ENCODE measurements at regions not wholly inside any gene's neighbourhood (a gene's known extent, or its start where the extent isn't known, plus 50 kb on each side); places are given as distances from the start of the nearest gene placed in this dataset.

- no peak for TF ChIP-seq ZFX (IDR thresholded peaks at IDR 0.05; ENCODE audit: borderline replicate concordance)
- TF ChIP-seq, protein P1, sequence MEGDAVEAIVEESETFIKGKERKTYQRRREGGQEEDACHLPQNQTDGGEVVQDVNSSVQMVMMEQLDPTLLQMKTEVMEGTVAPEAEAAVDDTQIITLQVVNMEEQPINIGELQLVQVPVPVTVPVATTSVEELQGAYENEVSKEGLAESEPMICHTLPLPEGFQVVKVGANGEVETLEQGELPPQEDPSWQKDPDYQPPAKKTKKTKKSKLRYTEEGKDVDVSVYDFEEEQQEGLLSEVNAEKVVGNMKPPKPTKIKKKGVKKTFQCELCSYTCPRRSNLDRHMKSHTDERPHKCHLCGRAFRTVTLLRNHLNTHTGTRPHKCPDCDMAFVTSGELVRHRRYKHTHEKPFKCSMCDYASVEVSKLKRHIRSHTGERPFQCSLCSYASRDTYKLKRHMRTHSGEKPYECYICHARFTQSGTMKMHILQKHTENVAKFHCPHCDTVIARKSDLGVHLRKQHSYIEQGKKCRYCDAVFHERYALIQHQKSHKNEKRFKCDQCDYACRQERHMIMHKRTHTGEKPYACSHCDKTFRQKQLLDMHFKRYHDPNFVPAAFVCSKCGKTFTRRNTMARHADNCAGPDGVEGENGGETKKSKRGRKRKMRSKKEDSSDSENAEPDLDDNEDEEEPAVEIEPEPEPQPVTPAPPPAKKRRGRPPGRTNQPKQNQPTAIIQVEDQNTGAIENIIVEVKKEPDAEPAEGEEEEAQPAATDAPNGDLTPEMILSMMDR (IDR thresholded peaks at IDR 0.05), result no peak
- H3K27ac ChIP-seq, result no peak overlapping the region
Observed at GRCh38 chr4:86529436-86529835, 64.7 kb upstream of the PTPN13 start.

DNA sequence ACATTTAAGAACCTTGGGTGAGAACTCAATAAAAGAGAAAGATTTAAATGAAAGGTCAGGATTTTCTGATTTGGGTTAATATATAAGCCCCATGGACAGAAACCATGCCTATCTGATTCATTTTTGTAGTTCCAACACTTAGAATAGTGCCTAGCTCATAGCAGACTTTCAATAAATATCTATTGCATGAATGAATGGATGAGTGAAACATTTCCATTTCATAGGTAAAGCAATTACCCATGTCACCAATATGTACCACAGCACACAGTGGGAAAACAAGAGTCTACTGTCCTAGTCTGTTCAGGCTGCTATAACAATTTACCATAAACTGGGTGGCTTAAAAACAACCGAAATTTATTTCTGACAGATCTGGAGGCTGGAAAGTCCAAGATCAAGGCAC lies 63.9 kb upstream of the PTPN13 start:
- no peak overlapping the region for H3K27ac ChIP-seq

DNA sequence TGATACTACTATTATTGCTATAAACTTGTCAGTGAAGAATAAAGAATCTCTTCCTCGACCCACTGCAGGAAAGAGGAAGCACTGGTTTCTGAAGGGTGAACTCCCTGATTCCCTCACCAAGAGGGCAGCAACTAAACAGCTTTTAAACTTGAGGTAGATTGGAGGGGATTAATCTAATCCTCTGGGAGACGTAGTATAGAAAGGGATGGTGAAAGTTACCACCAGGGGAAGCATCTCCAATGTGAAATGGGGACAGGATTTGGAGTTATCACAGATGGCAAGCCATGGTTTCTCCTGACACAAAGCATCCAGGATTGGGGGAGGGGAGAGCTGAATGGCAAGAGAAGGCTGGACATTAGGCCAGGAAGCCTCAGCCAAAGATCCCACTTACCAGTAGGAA lies 62.7 kb upstream of the PTPN13 start:
- TF ChIP-seq, protein P1 (IDR thresholded peaks at IDR 0.05), result no peak
- TF ChIP-seq ZFX (IDR thresholded peaks at IDR 0.05; ENCODE audit: borderline replicate concordance), result no peak
- no peak overlapping the region for H3K27ac ChIP-seq

More for the DNA sequence above, 63.9 kb upstream of the PTPN13 start:
- TF ChIP-seq ZFX (IDR thresholded peaks at IDR 0.05; ENCODE audit: borderline replicate concordance), result no peak
- TF ChIP-seq, protein P1 (IDR thresholded peaks at IDR 0.05), result no peak

- H3K27ac ChIP-seq, result no peak overlapping the region
- TF ChIP-seq, protein P1 (IDR thresholded peaks at IDR 0.05), result no peak
- no peak for TF ChIP-seq ZFX (IDR thresholded peaks at IDR 0.05; ENCODE audit: borderline replicate concordance)
Observed at GRCh38 chr4:86532851-86533250, 61.3 kb upstream of the PTPN13 start.

DNA sequence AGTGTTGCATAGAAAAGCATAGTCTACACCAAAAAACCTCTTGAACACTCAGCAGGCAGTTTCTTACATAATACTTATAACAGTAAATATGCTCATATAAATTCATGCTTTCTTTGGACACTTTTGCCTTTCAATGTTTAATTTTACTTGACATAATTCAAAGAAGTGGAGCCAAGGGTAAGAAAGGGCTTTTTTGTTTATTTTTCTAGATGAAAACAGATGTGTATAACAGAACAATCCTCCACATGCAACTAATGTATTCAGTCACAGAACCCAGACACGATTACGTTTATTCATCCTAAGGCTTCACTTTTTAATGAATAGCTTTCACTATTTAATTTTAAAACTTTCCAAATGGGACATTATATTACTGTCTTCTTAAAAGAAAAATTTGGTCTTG lies 58.0 kb upstream of the PTPN13 start:
- TF ChIP-seq, protein P1 (IDR thresholded peaks at IDR 0.05), result no peak
- no peak for TF ChIP-seq ZFX (IDR thresholded peaks at IDR 0.05; ENCODE audit: borderline replicate concordance)
- H3K27ac ChIP-seq, result no peak overlapping the region

- TF ChIP-seq, protein P1 (IDR thresholded peaks at IDR 0.05), result no peak
- TF ChIP-seq ZFX (IDR thresholded peaks at IDR 0.05; ENCODE audit: borderline replicate concordance), result no peak
- H3K27ac ChIP-seq, result no peak overlapping the region
Observed at GRCh38 chr4:86542319-86543027, 51.6 kb upstream of the PTPN13 start.

GRCh38 chr4:86543080-86543479 lies 51.0 kb upstream of the PTPN13 start:
- H3K27ac ChIP-seq, result no peak overlapping the region
- TF ChIP-seq ZFX (IDR thresholded peaks at IDR 0.05; ENCODE audit: borderline replicate concordance), result no peak
- TF ChIP-seq, protein P1 (IDR thresholded peaks at IDR 0.05), result no peak
